Calu3 (cell line): ENCODE measurements at regions not wholly inside any gene's neighbourhood (a gene's known extent, or its start where the extent isn't known, plus 50 kb on each side); places are given as distances from the start of the nearest gene placed in this dataset.

ENCODE experiments used
- BruUV-seq: library from RNA; stranded (reverse); fragments of 400-500 nt; replicated peaks from 2 replicates; lab custom pipeline; 2021; lab: Mats Ljungman, UMichigan
- CTCF ChIA-PET: fragments of 300-600 bp; sonication (Branson Sonifier 250); formaldehyde crosslinking; loops from one replicate; lab custom pipeline; 2022; ENCODE audit warnings: antibody characterized with exemption; lab: Charles Lee
- DNase-seq: peaks from one replicate; pipeline ENCODE4 v3.0.0; 2022
- H3K27ac Mint-ChIP-seq: one replicate; pipeline ENCODE4 v1.8.0; 2022; ENCODE audit warnings: mixed read lengths; ENCODE audit not compliant: unreplicated experiment
- H3K27me3 Mint-ChIP-seq: one replicate; pipeline ENCODE4 v1.8.0; 2022; ENCODE audit warnings: mixed read lengths; ENCODE audit not compliant: unreplicated experiment
- H3K36me3 Mint-ChIP-seq: one replicate; pipeline ENCODE4 v1.8.0; 2022; ENCODE audit warnings: mild to moderate bottlenecking, moderate library complexity, mixed read lengths; ENCODE audit not compliant: insufficient read depth, unreplicated experiment
- H3K4me1 Mint-ChIP-seq: one replicate; pipeline ENCODE4 v1.8.0; 2022; ENCODE audit warnings: mild to moderate bottlenecking, low read depth, mixed read lengths; ENCODE audit not compliant: unreplicated experiment
- H3K4me3 Mint-ChIP-seq: one replicate; pipeline ENCODE4 v1.8.0; 2022; ENCODE audit warnings: mild to moderate bottlenecking, low read depth, moderate library complexity, mixed read lengths; ENCODE audit not compliant: unreplicated experiment
- H3K9me3 Mint-ChIP-seq: one replicate; pipeline ENCODE4 v1.8.0; 2022; ENCODE audit warnings: low read depth, mixed read lengths; ENCODE audit not compliant: unreplicated experiment
- CTCF ChIP-seq: fragments of 200-600 bp; IDR thresholded peaks from one replicate; pipeline ENCODE4 v1.8.0; 2022; ENCODE audit warnings: antibody characterized with exemption; ENCODE audit not compliant: unreplicated experiment
- intact Hi-C: fragments of 100-400 bp; cut with micrococcal nuclease; formaldehyde crosslinking; loops from one replicate; pipeline ENCODE4 v1.10.0; 2022; ENCODE audit not compliant: unreplicated experiment

GRCh38 chr10:58973235-58973595, 203.2 kb upstream of the PHYHIPL start:
- CTCF ChIA-PET = interaction anchor here (0.5 kb wide), 1 partner anchor 443 kb away, joined by 3 read pairs; no protein-coding TSS in a partner anchor
- Mint-ChIP-seq H3K4me3 (no peak overlapping the region), H3K4me1 (no peaks in the 10 kb centered on the region), H3K27ac (no peak overlapping the region), H3K9me3 (no peaks in the 10 kb centered on the region), H3K36me3 (no peaks in the 10 kb centered on the region), H3K27me3 (peaks cover 35% of the 10 kb centered on the region)
- no TSS peak for BruUV-seq
- DNase-seq = no peak
- TF ChIP-seq CTCF = no peak
- intact Hi-C loops = no loop called here

GRCh38 chr10:58976254-58976653, 200.2 kb upstream of the PHYHIPL start:
- no peaks in the 10 kb centered on the region for H3K4me1 Mint-ChIP-seq
- BruUV-seq = no TSS peak
- no peaks in the 10 kb centered on the region for H3K36me3 Mint-ChIP-seq
- no peaks in the 10 kb centered on the region for H3K9me3 Mint-ChIP-seq
- intact Hi-C loops = no loop called here
- H3K27ac Mint-ChIP-seq = no peak overlapping the region
- TF ChIP-seq CTCF = no peak
- no peak for DNase-seq
- peaks cover 13% of the 10 kb centered on the region for H3K27me3 Mint-ChIP-seq
- CTCF ChIA-PET = interaction anchor here (0.7 kb wide), 1 partner anchor 302 kb away, joined by 3 read pairs; no protein-coding TSS in a partner anchor
- no peak overlapping the region for H3K4me3 Mint-ChIP-seq

- H3K4me1 Mint-ChIP-seq = no peaks in the 10 kb centered on the region
- intact Hi-C loops = no loop called here
- no peak overlapping the region for H3K4me3 Mint-ChIP-seq
- CTCF ChIA-PET = no interaction called here
- no peak for TF ChIP-seq CTCF
- no TSS peak for BruUV-seq
- no peaks in the 10 kb centered on the region for H3K9me3 Mint-ChIP-seq
- H3K36me3 Mint-ChIP-seq = no peaks in the 10 kb centered on the region
- DNase-seq = no peak
- H3K27ac Mint-ChIP-seq = no peak overlapping the region
- H3K27me3 Mint-ChIP-seq = peaks cover 14% of the 10 kb centered on the region
Measured at GRCh38 chr10:58979711-58980110, 196.7 kb upstream of the PHYHIPL start.

GRCh38 chr10:58980826-58981415, 195.5 kb upstream of the PHYHIPL start:
- TF ChIP-seq CTCF = no peak
- Mint-ChIP-seq H3K4me3 (no peak overlapping the region), H3K4me1 (no peaks in the 10 kb centered on the region), H3K36me3 (no peaks in the 10 kb centered on the region), H3K27ac (no peak overlapping the region), H3K9me3 (no peaks in the 10 kb centered on the region), H3K27me3 (peaks cover 22% of the 10 kb centered on the region)
- DNase-seq = no peak
- intact Hi-C loops = no loop called here
- CTCF ChIA-PET = interaction anchor here (0.9 kb wide), 1 partner anchor 1827 kb away, joined by 4 read pairs; no protein-coding TSS in a partner anchor
- no TSS peak for BruUV-seq
